GM23248 (cell line): ENCODE measurements at regions not wholly inside any gene's neighbourhood (a gene's known extent, or its start where the extent isn't known, plus 50 kb on each side); places are given as distances from the start of the nearest gene placed in this dataset.

Source experiments
- EZH2 ChIP-seq: fragments of 200-600 bp; sonication (generic); IDR thresholded peaks from 2 replicates; pipeline ENCODE4 v1.6.1; 2018; ENCODE audit warnings: antibody characterized with exemption, mild to moderate bottlenecking; ENCODE audit not compliant: insufficient read depth, poor library complexity, severe bottlenecking
- EZH2phosphoT487 ChIP-seq: fragments of 200-600 bp; sonication (generic); IDR thresholded peaks from 2 replicates; pipeline ENCODE4 v1.6.1; 2018; ENCODE audit warnings: antibody characterized with exemption, moderate library complexity, mild to moderate bottlenecking, low read depth; ENCODE audit not compliant: insufficient read depth

- TF ChIP-seq EZH2: no peak
- no peak for TF ChIP-seq EZH2phosphoT487
Observed at GRCh38 chr2:67341336-67341735, 55.8 kb upstream of the ETAA1 start.
